HepG2 (cell line): ENCODE measurements at regions not wholly inside any gene's neighbourhood (a gene's known extent, or its start where the extent isn't known, plus 50 kb on each side); places are given as distances from the start of the nearest gene placed in this dataset.

ENCODE experiments used
- ATAC-seq: fragments of 200-7000 bp; cut with Tn5 transposase; 3 replicates; pipeline ENCODE4 v1.9.1; 2020; ENCODE audit warnings: mild to moderate bottlenecking, moderate library complexity
- BruUV-seq: library from RNA; stranded (reverse); fragments of 400-500 nt; replicated peaks from 2 replicates; lab custom pipeline; 2021; lab: Mats Ljungman, UMichigan
- CTCF ChIA-PET: fragments of 300-600 bp; formaldehyde crosslinking; extraction: SDS; loops from one replicate; lab custom pipeline; 2021; ENCODE audit warnings: low total read pairs, inconsistent platforms, low intra/inter-chr PET ratio; lab: Yijun Ruan, JAX
- POLR2A ChIA-PET: fragments of 350-600 bp; sonication (Branson Sonifier 250); formaldehyde crosslinking; loops from one replicate; lab custom pipeline; 2020; ENCODE audit warnings: antibody characterized with exemption, inconsistent platforms; lab: Yijun Ruan, JAX
- DNase-seq: peaks from one replicate; pipeline ENCODE4 v3.0.0-alpha.2; 2015; ENCODE audit warnings: low spot score
- FAIRE-seq: peaks from 3 replicates; lab custom pipeline; 2011; peaks lifted over from hg19 to GRCh38; lab: Jason Lieb, UNC
- H2AFZ ChIP-seq: one replicate; pipeline ENCODE4 v1.6.1; 2011; ENCODE audit warnings: low read length, inconsistent platforms
- H3K27ac ChIP-seq: fragments of 300-600 bp; 3 replicates; pipeline ENCODE4 v1.8.0; 2011; ENCODE audit warnings: mixed run types, mild to moderate bottlenecking, mixed read lengths, low read length, inconsistent platforms; ENCODE audit not compliant: insufficient read depth; ENCODE audit errors: extremely low read length
- H3K27me3 ChIP-seq, 2 experiments: fragments of 200-600 bp in 1 of 2; 2 replicates in 1 of 2; 3 replicates in 1 of 2; pipeline versions ENCODE4 v1.6.0 to v1.8.0; 2011; ENCODE audit warnings: low read length in 2 of 2, mild to moderate bottlenecking in 2 of 2, moderate library complexity in 2 of 2, inconsistent platforms in 1 of 2; ENCODE audit not compliant: insufficient read depth in 2 of 2, control insufficient read depth in 1 of 2
- H3K36me3 ChIP-seq, 2 experiments: fragments of 200-600 bp in 1 of 2; replicated peaks in 1 of 2; 2 replicates in 1 of 2; 3 replicates in 1 of 2; pipeline versions ENCODE4 v1.5.1 to v1.8.0; 2011; ENCODE audit warnings: low read length in 2 of 2, inconsistent platforms in 1 of 2; ENCODE audit not compliant: insufficient read depth in 2 of 2, control insufficient read depth in 1 of 2
- H3K4me1 ChIP-seq: 2 replicates; pipeline ENCODE4 v1.5.1; 2012; ENCODE audit warnings: low read length, inconsistent platforms; ENCODE audit not compliant: insufficient read depth
- H3K4me2 ChIP-seq: 2 replicates; pipeline ENCODE4 v1.6.0; 2011; ENCODE audit warnings: low read depth, low read length, inconsistent platforms
- H3K4me3 ChIP-seq, 3 experiments: fragments of 200-600 bp in 1 of 3; sonication (generic), shearing (Covaris generic) in 1 of 3; replicated peaks in 1 of 3; 2 replicates each; pipeline ENCODE4 v1.5.1; 2011 to 2016; ENCODE audit warnings: low read length in 3 of 3, inconsistent platforms in 2 of 3, low read depth in 2 of 3, mild to moderate bottlenecking in 2 of 3, control low read depth in 1 of 3, mixed read lengths in 1 of 3; ENCODE audit not compliant: insufficient read depth in 1 of 3
- H3K79me2 ChIP-seq: one replicate; pipeline ENCODE4 v1.6.1; 2011; ENCODE audit warnings: low read length, inconsistent platforms; ENCODE audit not compliant: insufficient read depth
- H3K9ac ChIP-seq: 2 replicates; pipeline ENCODE4 v1.6.0; 2011; ENCODE audit warnings: mild to moderate bottlenecking, low read depth, low read length, inconsistent platforms; ENCODE audit not compliant: insufficient read depth
- H3K9me3 ChIP-seq: 2 replicates; pipeline ENCODE4 v1.5.1; 2012; ENCODE audit warnings: mild to moderate bottlenecking, low read length
- H4K20me1 ChIP-seq: 2 replicates; pipeline ENCODE4 v1.6.0; 2011; ENCODE audit warnings: inconsistent platforms, mild to moderate bottlenecking, low read length, moderate library complexity; ENCODE audit not compliant: insufficient read depth
- BRCA1 ChIP-seq: sonication (generic); formaldehyde crosslinking; IDR thresholded peaks from 2 replicates; pipeline ENCODE4 v1.4.0; 2020; ENCODE audit warnings: missing genetic modification reagents
- CBX5 ChIP-seq: sonication (generic); formaldehyde crosslinking; IDR thresholded peaks from 2 replicates; pipeline ENCODE4 v1.4.0; 2020; ENCODE audit warnings: missing genetic modification reagents, borderline replicate concordance
- DNMT1 ChIP-seq: sonication (generic); formaldehyde crosslinking; IDR thresholded peaks from 2 replicates; pipeline ENCODE4 v1.5.1; 2020; ENCODE audit warnings: mild to moderate bottlenecking, missing genetic modification reagents
- GTF3A ChIP-seq: sonication (generic); formaldehyde crosslinking; conservative IDR thresholded peaks from 2 replicates; pipeline ENCODE4 v1.4.0; 2020; ENCODE audit warnings: mild to moderate bottlenecking, missing genetic modification reagents
- HNRNPUL1 ChIP-seq: fragments of 200-400 bp; formaldehyde crosslinking; IDR thresholded peaks from 2 replicates; pipeline ENCODE4 v1.6.1; 2017; ENCODE audit warnings: low read depth, mild to moderate bottlenecking, low read length, moderate library complexity
- NCOA2 ChIP-seq: sonication (generic); formaldehyde crosslinking; IDR thresholded peaks from 2 replicates; pipeline ENCODE4 v1.8.0; 2022; ENCODE audit warnings: inconsistent platforms
- NR1H2 ChIP-seq: sonication (generic); formaldehyde crosslinking; IDR thresholded peaks from 2 replicates; pipeline ENCODE4 v1.8.1; 2022; ENCODE audit warnings: low read depth, missing genetic modification reagents, borderline replicate concordance
- NR2F1 ChIP-seq, 2 experiments: fragments of 450-650 bp in 1 of 2; formaldehyde crosslinking in 1 of 2; IDR thresholded peaks; 2 replicates each; pipeline versions ENCODE4 v1.5.0 to v1.6.1; 2016 to 2020; ENCODE audit warnings: mild to moderate bottlenecking in 1 of 2, missing compliant biosample characterization in 1 of 2, missing genetic modification reagents in 1 of 2, moderate library complexity in 1 of 2
- RCOR2 ChIP-seq: IDR thresholded peaks from 2 replicates; pipeline ENCODE4 v1.6.1; 2016; ENCODE audit warnings: missing biosample characterization, missing genetic modification reagents
- SMC3 ChIP-seq: IDR thresholded peaks from 2 replicates; pipeline ENCODE4 v1.6.1; 2011; ENCODE audit warnings: low read length, improper control_type of control experiment
- SPEN ChIP-seq: sonication (generic); formaldehyde crosslinking; IDR thresholded peaks from 2 replicates; pipeline ENCODE4 v1.5.1; 2020; ENCODE audit warnings: low read depth, mild to moderate bottlenecking, missing genetic modification reagents
- TBL1XR1 ChIP-seq: fragments of 150-350 bp; IDR thresholded peaks from 2 replicates; pipeline ENCODE4 v1.6.1; 2014; ENCODE audit warnings: borderline replicate concordance, low read length; ENCODE audit not compliant: partially characterized antibody
- TGIF2 ChIP-seq: IDR thresholded peaks from 2 replicates; pipeline ENCODE4 v1.6.1; 2016; ENCODE audit warnings: control low read depth, missing compliant biosample characterization
- ZFP41 ChIP-seq: sonication (generic); formaldehyde crosslinking; IDR thresholded peaks from 2 replicates; pipeline ENCODE4 v1.4.0; 2020; ENCODE audit warnings: mild to moderate bottlenecking, missing genetic modification reagents, borderline replicate concordance
- ZNF468 ChIP-seq: sonication (generic); formaldehyde crosslinking; IDR thresholded peaks from 2 replicates; pipeline ENCODE4 v1.8.0; 2022; ENCODE audit warnings: mild to moderate bottlenecking, moderate library complexity, missing genetic modification reagents
- ZNF496 ChIP-seq: sonication (generic); formaldehyde crosslinking; IDR thresholded peaks from 2 replicates; pipeline ENCODE4 v1.8.1; 2023; ENCODE audit warnings: mild to moderate bottlenecking, moderate library complexity, missing genetic modification reagents; ENCODE audit not compliant: insufficient replicate concordance
- ZNF83 ChIP-seq: sonication (generic); formaldehyde crosslinking; IDR thresholded peaks from 2 replicates; pipeline ENCODE4 v1.4.0; 2020; ENCODE audit warnings: missing genetic modification reagents, mild to moderate bottlenecking, borderline replicate concordance
- ZNF839 ChIP-seq: sonication (generic); formaldehyde crosslinking; IDR thresholded peaks from 2 replicates; pipeline ENCODE4 v1.4.0; 2020; ENCODE audit warnings: missing genetic modification reagents, mild to moderate bottlenecking, borderline replicate concordance
- ZSCAN12 ChIP-seq: sonication (generic); formaldehyde crosslinking; IDR thresholded peaks from 2 replicates; pipeline ENCODE4 v1.9.0; 2021; ENCODE audit warnings: mild to moderate bottlenecking, missing genetic modification reagents
- WGBS: methylation state at CpG from one replicate; pipeline ENCODE4 v1.1.6; 2017; ENCODE audit warnings: low lambda C conversion rate; 5-methylcytosine and 5-hydroxymethylcytosine counted together
- in situ Hi-C: cut with HindIII; loops from 2 replicates; pipeline ENCODE4 v1.10.0; 2017; ENCODE audit warnings: low pct_unique_long_range_greater_than_20kb; ENCODE audit not compliant: extremely low pct_ligation_motif_present
- intact Hi-C: fragments of 100-400 bp; cut with micrococcal nuclease; formaldehyde crosslinking; loops from one replicate; pipeline ENCODE4 v1.10.0; 2022; ENCODE audit not compliant: unreplicated experiment

DNA sequence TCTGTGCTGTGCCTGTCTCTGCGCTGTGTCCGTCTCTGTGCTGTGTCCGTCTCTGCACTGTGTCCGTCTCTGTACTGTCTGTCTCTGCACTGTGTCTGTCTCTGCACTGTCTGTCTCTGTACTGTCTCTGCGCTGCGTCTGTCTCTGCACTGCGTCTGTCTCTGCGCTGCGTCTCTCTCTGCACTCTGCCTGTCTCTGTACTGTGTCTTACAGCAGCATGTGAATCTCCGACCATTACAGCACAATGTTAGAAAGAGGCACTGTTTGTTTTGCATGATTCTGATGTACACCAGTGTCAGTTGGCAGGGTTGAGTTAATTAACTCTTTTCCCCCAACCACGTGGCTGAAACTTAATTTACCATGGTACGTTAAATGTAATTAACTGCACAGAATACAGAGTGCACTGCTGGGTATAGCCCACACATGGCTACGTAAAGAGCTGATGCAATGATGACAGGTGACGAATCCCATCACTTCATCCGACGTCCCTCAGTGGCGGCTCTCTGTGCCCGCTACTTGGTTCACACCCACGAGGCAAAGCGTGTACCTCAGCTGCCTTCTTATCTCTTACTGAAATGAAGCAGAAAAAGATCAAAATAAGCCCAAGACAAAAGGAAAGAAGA, 127.7 kb upstream of the SFSWAP start:
- ATAC-seq, result peak; percentile 28; the same call in 2 of the 3 replicates
- H3K4me2 ChIP-seq, result no peak overlapping the region
- H3K9me3 ChIP-seq, result no peaks in the 10 kb centered on the region
- no peak overlapping the region for H3K4me3 ChIP-seq
- in situ Hi-C loops (no loop called here), intact Hi-C loops (no loop called here)
- no peaks in the 10 kb centered on the region for H3K36me3 ChIP-seq
- no peaks in the 10 kb centered on the region for H3K79me2 ChIP-seq
- DNase-seq, result no peak
- no peak overlapping the region for H3K27ac ChIP-seq
- H2AFZ ChIP-seq, result no peak overlapping the region
- H3K4me1 ChIP-seq, result no peaks in the 10 kb centered on the region
- BruUV-seq, result no TSS peak
- TF ChIP-seq ZNF468 (CRISPR knock-in tag), result no peak
- TF ChIP-seq BRCA1 (CRISPR knock-in tag), result no peak
- no peak for TF ChIP-seq NR1H2
- TF ChIP-seq ZNF839 (CRISPR knock-in tag), result no peak
- no peak for TF ChIP-seq DNMT1 (CRISPR knock-in tag)
- TF ChIP-seq SPEN (CRISPR knock-in tag), result no peak
- TF ChIP-seq GTF3A (CRISPR knock-in tag), result no peak
- no peak for TF ChIP-seq TBL1XR1
- TF ChIP-seq CBX5 (CRISPR knock-in tag), result no peak
- no peak for TF ChIP-seq HNRNPUL1
- no peak for TF ChIP-seq NR2F1 (CRISPR knock-in tag; IDR thresholded peaks at IDR 0.05)
- no peak for TF ChIP-seq TGIF2 (CRISPR knock-in tag)
- no peak for TF ChIP-seq RCOR2 (CRISPR knock-in tag)
- no peak for TF ChIP-seq NCOA2 (CRISPR knock-in tag)
- no peak for TF ChIP-seq ZNF83
- no peak for TF ChIP-seq ZSCAN12 (CRISPR knock-in tag)
- TF ChIP-seq ZNF496 (CRISPR knock-in tag), result no peak
- no peak for TF ChIP-seq ZFP41
- no peak for TF ChIP-seq SMC3
- no peak overlapping the region for H3K9ac ChIP-seq
- peaks cover 4 to 25% of the 10 kb centered on the region in 2 experiments for H3K27me3 ChIP-seq
- 40% methylated on average over 20 of the region's 20 CpGs for WGBS
- FAIRE-seq, result no peak
- POLR2A ChIA-PET, result no interaction called here
- no peaks in the 10 kb centered on the region for H4K20me1 ChIP-seq
- CTCF ChIA-PET, result no interaction called here
